Fibroblast of lung (primary cell): ENCODE measurements at regions not wholly inside any gene's neighbourhood (a gene's known extent, or its start where the extent isn't known, plus 50 kb on each side); places are given as distances from the start of the nearest gene placed in this dataset.
"Not testable (repeated sequence)": the region's sequence is repeated elsewhere in the genome, so short reads cannot be mapped to it uniquely, and the experiment has no call there.

ENCODE experiments used
- DNase-seq, 2 donors: peaks; one replicate each; pipeline versions ENCODE4 v3.0.0 to v3.0.0-alpha.2; 2010; ENCODE audit warnings: low read depth in 2 of 2
- H2AFZ ChIP-seq: 2 replicates; pipeline ENCODE4 v1.5.1; 2012; ENCODE audit warnings: low read length, control low read depth, inconsistent platforms
- H3K27ac ChIP-seq: 2 replicates; pipeline ENCODE4 v1.5.1; 2011; ENCODE audit warnings: low read length, control low read depth; ENCODE audit not compliant: insufficient read depth
- H3K27me3 ChIP-seq: 2 replicates; pipeline ENCODE4 v1.5.1; 2011; ENCODE audit warnings: mild to moderate bottlenecking, low read length; ENCODE audit not compliant: control insufficient read depth, insufficient read depth
- H3K36me3 ChIP-seq: 2 replicates; pipeline ENCODE4 v1.5.1; 2011; ENCODE audit warnings: low read length; ENCODE audit not compliant: control insufficient read depth, insufficient read depth
- H3K4me1 ChIP-seq: 2 replicates; pipeline ENCODE4 v1.5.1; 2011; ENCODE audit warnings: low read length; ENCODE audit not compliant: control insufficient read depth, insufficient read depth; ENCODE audit errors: extremely low read depth
- H3K4me2 ChIP-seq: 2 replicates; pipeline ENCODE4 v1.5.1; 2011; ENCODE audit warnings: low read length, control low read depth; ENCODE audit not compliant: insufficient read depth; ENCODE audit errors: extremely low read depth
- H3K4me3 ChIP-seq, 4 experiments: fragments of 200-600 bp in 1 of 4; sonication (generic) in 1 of 4; replicated peaks in 1 of 4; 2 replicates each; pipeline ENCODE4 v1.5.1; 2011 to 2016; ENCODE audit warnings: low read length in 4 of 4, low read depth in 3 of 4, mild to moderate bottlenecking in 3 of 4, control low read depth in 2 of 4, inconsistent platforms in 1 of 4, mixed read lengths in 1 of 4; ENCODE audit not compliant: insufficient read depth in 1 of 4; ENCODE audit errors: control extremely low read depth in 1 of 4
- H3K79me2 ChIP-seq: 2 replicates; pipeline ENCODE4 v1.5.1; 2012; ENCODE audit warnings: mild to moderate bottlenecking, low read length, inconsistent platforms; ENCODE audit not compliant: control insufficient read depth, insufficient read depth
- H3K9ac ChIP-seq: 2 replicates; pipeline ENCODE4 v1.5.1; 2011; ENCODE audit warnings: mild to moderate bottlenecking, low read length, control low read depth; ENCODE audit not compliant: insufficient read depth
- H3K9me3 ChIP-seq: 2 replicates; pipeline ENCODE4 v1.5.1; 2012; ENCODE audit warnings: low read depth, low read length; ENCODE audit not compliant: control insufficient read depth, insufficient read depth
- H4K20me1 ChIP-seq: 2 replicates; pipeline ENCODE4 v1.5.1; 2011; ENCODE audit warnings: low read length; ENCODE audit not compliant: control insufficient read depth, insufficient read depth; ENCODE audit errors: extremely low read depth
- EZH2 ChIP-seq: IDR thresholded peaks from 2 replicates; pipeline ENCODE4 v1.5.1; 2012; ENCODE audit warnings: low read length, control low read depth, mild to moderate bottlenecking; ENCODE audit errors: missing control alignments
- TF ChIP-seq, protein P1 (sequence below), 2 donors: IDR thresholded peaks in 1 of 2; conservative IDR thresholded peaks in 1 of 2; 1 replicate in 1 of 2; 2 replicates in 1 of 2; pipeline ENCODE4 v1.5.1; 2011 to 2012; ENCODE audit warnings: low read length in 2 of 2, control low read depth in 1 of 2, inconsistent platforms in 1 of 2, low read depth in 1 of 2, mild to moderate bottlenecking in 1 of 2

DNA sequence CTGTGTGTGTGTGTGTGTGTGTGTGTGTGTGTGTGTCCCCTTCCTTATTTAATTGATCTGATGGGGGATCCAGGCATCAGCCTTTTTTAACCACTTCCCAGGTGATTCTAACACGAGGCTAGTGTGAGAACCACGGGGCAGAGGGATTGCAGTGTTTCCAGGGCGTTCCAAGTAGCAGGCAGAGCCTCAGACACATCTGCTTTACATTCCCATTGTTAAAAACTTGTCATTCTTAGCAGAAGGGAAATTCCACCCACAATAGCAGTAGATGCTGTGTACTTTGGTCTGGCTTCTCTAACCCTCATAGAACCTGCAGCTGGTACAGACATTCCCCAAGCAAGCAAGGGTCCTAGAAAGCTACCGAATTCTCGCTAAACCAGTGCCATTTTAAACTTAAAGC is 81.9 kb upstream of the SLC30A5 start:
- Histone ChIP-seq H3K4me3 (no peak overlapping the region), H3K27me3 (peaks cover 4% of the 10 kb centered on the region), H2AFZ (no peak overlapping the region), H3K9ac (no peak overlapping the region), H3K36me3 (no peaks in the 10 kb centered on the region), H3K9me3 (no peaks in the 10 kb centered on the region), H4K20me1 (no peaks in the 10 kb centered on the region), H3K79me2 (no peaks in the 10 kb centered on the region), H3K27ac (no peak overlapping the region), H3K4me2 (no peak overlapping the region), H3K4me1 (no peaks in the 10 kb centered on the region)
- TF ChIP-seq, protein P1, sequence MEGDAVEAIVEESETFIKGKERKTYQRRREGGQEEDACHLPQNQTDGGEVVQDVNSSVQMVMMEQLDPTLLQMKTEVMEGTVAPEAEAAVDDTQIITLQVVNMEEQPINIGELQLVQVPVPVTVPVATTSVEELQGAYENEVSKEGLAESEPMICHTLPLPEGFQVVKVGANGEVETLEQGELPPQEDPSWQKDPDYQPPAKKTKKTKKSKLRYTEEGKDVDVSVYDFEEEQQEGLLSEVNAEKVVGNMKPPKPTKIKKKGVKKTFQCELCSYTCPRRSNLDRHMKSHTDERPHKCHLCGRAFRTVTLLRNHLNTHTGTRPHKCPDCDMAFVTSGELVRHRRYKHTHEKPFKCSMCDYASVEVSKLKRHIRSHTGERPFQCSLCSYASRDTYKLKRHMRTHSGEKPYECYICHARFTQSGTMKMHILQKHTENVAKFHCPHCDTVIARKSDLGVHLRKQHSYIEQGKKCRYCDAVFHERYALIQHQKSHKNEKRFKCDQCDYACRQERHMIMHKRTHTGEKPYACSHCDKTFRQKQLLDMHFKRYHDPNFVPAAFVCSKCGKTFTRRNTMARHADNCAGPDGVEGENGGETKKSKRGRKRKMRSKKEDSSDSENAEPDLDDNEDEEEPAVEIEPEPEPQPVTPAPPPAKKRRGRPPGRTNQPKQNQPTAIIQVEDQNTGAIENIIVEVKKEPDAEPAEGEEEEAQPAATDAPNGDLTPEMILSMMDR (conservative IDR thresholded peaks at IDR 0.05 in 1 of 2, IDR thresholded peaks at IDR 0.05 in 1 of 2; ENCODE audit: low read depth in 1 of 2, low read length in 2 of 2): no peak
- TF ChIP-seq EZH2: no peak
- DNase-seq: no peak

DNA sequence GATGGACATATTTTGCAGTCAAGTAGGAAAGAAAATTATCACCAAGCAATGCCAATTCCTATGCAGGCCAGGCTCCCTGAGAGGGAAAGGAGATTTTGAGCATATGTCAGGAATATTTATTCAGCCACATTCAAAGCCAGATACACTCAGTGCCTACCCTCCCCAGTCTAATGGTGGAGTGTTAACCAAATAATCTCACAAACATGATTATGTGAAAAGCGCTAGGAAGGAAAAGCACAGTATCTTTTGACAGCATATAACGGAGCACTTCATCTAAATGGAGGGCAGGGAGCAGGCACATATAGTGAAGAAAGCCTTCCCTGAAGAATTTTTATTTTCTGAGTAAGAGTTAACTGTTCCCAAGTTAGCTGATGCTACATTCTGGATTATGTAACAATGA is 80.3 kb upstream of the SLC30A5 start:
- Histone ChIP-seq H3K9ac (no peak overlapping the region), H3K9me3 (no peaks in the 10 kb centered on the region), H3K4me1 (no peaks in the 10 kb centered on the region), H3K4me2 (no peak overlapping the region), H3K27ac (no peak overlapping the region), H3K27me3 (peaks cover 4% of the 10 kb centered on the region), H3K79me2 (no peaks in the 10 kb centered on the region), H4K20me1 (no peaks in the 10 kb centered on the region), H2AFZ (no peak overlapping the region), H3K4me3 (no peak overlapping the region), H3K36me3 (no peaks in the 10 kb centered on the region)
- DNase-seq: no peak
- TF ChIP-seq, protein P1 (conservative IDR thresholded peaks at IDR 0.05 in 1 of 2, IDR thresholded peaks at IDR 0.05 in 1 of 2; ENCODE audit: low read depth in 1 of 2, low read length in 2 of 2): no peak
- TF ChIP-seq EZH2: no peak

DNA sequence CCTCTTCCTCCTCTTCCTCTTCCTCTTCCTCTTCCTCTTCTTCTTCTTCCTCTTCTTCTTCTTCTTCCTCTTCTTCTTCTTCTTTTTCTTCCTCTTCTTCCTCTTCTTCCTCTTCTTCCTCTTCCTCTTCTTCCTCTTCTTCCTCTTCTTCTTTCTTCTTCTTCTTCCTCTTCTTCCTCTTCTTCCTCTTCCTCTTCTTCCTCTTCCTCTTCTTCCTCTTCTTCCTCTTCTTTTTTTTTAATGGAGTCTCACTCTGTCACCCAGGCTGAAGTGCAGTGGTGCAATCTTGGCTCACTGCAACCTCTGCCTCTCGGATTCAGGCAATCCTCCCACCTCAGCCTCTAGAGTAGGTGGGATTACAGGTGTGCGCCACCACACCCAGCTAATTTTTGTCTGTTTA is 79.8 kb upstream of the SLC30A5 start:
- H2AFZ ChIP-seq, H3K4me2 ChIP-seq, H3K79me2 ChIP-seq, H3K9me3 ChIP-seq, H4K20me1 ChIP-seq, H3K4me1 ChIP-seq, H3K27me3 ChIP-seq, DNase-seq, H3K9ac ChIP-seq, H3K36me3 ChIP-seq, H3K27ac ChIP-seq, H3K4me3 ChIP-seq: not testable (repeated sequence)
